Peyer's patch (tissue), 4 donors: ENCODE measurements at regions not wholly inside any gene's neighbourhood (a gene's known extent, or its start where the extent isn't known, plus 50 kb on each side); places are given as distances from the start of the nearest gene placed in this dataset.

Experiments used
- POLR2A ChIP-seq, 2 donors: fragments of 450-650 bp; IDR thresholded peaks; one replicate each; pipeline ENCODE4 v1.5.1; 2017; ENCODE audit warnings: antibody characterized with exemption in 2 of 2, mild to moderate bottlenecking in 2 of 2, moderate library complexity in 2 of 2
- TF ChIP-seq, protein P1 (sequence below), 6 experiments: fragments of 450-650 bp in 4 of 6; fragments of 200-600 bp in 2 of 6; sonication (generic) in 1 of 6; IDR thresholded peaks; one replicate each; pipeline ENCODE4 v1.5.1; 2017 to 2019; ENCODE audit warnings: antibody characterized with exemption in 6 of 6, mild to moderate bottlenecking in 3 of 6, moderate library complexity in 1 of 6

DNA sequence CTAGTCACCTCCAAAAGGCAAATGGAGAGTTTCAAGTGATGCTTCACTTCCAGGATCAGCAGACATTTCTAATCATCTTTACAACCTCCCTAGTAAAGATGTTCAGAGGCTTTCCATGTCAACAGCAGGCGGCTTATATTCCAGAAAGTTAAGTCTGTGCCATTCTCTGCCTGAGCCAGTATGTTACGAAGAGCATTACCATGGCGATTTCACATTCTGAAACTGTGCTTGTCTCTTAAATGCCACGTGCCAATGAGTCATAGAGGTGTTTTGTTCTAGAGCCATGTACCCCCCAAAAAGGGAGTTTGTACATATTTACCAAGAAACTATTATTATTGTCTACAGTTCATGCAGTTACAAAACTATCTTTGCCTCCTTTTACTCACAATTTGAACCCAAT lies 319.5 kb downstream of the FOXA2 start:
- TF ChIP-seq, protein P1, sequence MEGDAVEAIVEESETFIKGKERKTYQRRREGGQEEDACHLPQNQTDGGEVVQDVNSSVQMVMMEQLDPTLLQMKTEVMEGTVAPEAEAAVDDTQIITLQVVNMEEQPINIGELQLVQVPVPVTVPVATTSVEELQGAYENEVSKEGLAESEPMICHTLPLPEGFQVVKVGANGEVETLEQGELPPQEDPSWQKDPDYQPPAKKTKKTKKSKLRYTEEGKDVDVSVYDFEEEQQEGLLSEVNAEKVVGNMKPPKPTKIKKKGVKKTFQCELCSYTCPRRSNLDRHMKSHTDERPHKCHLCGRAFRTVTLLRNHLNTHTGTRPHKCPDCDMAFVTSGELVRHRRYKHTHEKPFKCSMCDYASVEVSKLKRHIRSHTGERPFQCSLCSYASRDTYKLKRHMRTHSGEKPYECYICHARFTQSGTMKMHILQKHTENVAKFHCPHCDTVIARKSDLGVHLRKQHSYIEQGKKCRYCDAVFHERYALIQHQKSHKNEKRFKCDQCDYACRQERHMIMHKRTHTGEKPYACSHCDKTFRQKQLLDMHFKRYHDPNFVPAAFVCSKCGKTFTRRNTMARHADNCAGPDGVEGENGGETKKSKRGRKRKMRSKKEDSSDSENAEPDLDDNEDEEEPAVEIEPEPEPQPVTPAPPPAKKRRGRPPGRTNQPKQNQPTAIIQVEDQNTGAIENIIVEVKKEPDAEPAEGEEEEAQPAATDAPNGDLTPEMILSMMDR (IDR thresholded peaks at IDR 0.05): no peak
- TF ChIP-seq POLR2A (IDR thresholded peaks at IDR 0.05): no peak
